ENCODE measurements at regions not wholly inside any gene's neighbourhood (a gene's known extent, or its start where the extent isn't known, plus 50 kb on each side); places are given as distances from the start of the nearest gene placed in this dataset.
"Not testable (repeated sequence)": the region's sequence is repeated elsewhere in the genome, so short reads cannot be mapped to it uniquely, and the experiment has no call there.

- DNase-seq = no peak
Observed at GRCh38 chr4:144799486-144799885, 153.5 kb downstream of the HHIP start.

- DNase-seq = no peak
Observed at GRCh38 chr4:144801731-144802130, 155.8 kb downstream of the HHIP start.

GRCh38 chr4:144808034-144808433, 162.1 kb downstream of the HHIP start:
- no peak for DNase-seq

- no peak for DNase-seq
Observed at GRCh38 chr4:144809056-144809640, 163.2 kb downstream of the HHIP start.

GRCh38 chr4:144816668-144817067, 170.7 kb downstream of the HHIP start:
- no peak for DNase-seq

- no peak for DNase-seq
Observed at GRCh38 chr4:144817081-144817480, 171.1 kb downstream of the HHIP start.

GRCh38 chr4:144818136-144818535, 172.2 kb downstream of the HHIP start:
- DNase-seq = no peak

GRCh38 chr4:144819591-144819990, 173.6 kb downstream of the HHIP start:
- no peak for DNase-seq

GRCh38 chr4:144820011-144820727, 174.2 kb downstream of the HHIP start:
- DNase-seq = peak; percentile 17

GRCh38 chr4:144820728-144821085, 174.8 kb downstream of the HHIP start:
- peak; percentile 0 for DNase-seq

- DNase-seq = no peak
Observed at GRCh38 chr4:144831971-144832370, 186.0 kb downstream of the HHIP start.

GRCh38 chr4:144845411-144845810, 199.5 kb downstream of the HHIP start:
- DNase-seq = no peak

- DNase-seq = no peak
Observed at GRCh38 chr4:144851948-144852347, 206.0 kb downstream of the HHIP start.

- DNase-seq = no peak
Observed at GRCh38 chr4:144861471-144861870, 215.5 kb downstream of the HHIP start.

- DNase-seq = no peak
Observed at GRCh38 chr4:144862210-144862609, 216.3 kb downstream of the HHIP start.

GRCh38 chr4:144864891-144865290, 218.9 kb downstream of the HHIP start:
- not testable (repeated sequence) for DNase-seq

- no peak for DNase-seq
Observed at GRCh38 chr4:144868309-144868708, 222.4 kb downstream of the HHIP start.

- no peak for DNase-seq
Observed at GRCh38 chr4:144872508-144873225, 225.3 kb downstream of the ANAPC10 start.

GRCh38 chr4:144873226-144873990, 224.6 kb downstream of the ANAPC10 start:
- no peak for DNase-seq

- DNase-seq = no peak
Observed at GRCh38 chr4:144894573-144894972, 203.4 kb downstream of the ANAPC10 start.

- DNase-seq = no peak
Observed at GRCh38 chr4:144899393-144899792, 198.6 kb downstream of the ANAPC10 start.

GRCh38 chr4:144901141-144901540, 196.9 kb downstream of the ANAPC10 start:
- no peak for DNase-seq

- no peak for DNase-seq
Observed at GRCh38 chr4:144902614-144903013, 195.4 kb downstream of the ANAPC10 start.
